ENCODE measurements at regions not wholly inside any gene's neighbourhood (a gene's known extent, or its start where the extent isn't known, plus 50 kb on each side); places are given as distances from the start of the nearest gene placed in this dataset.

GRCh38 chr21:28821276-28822122, 171.2 kb downstream of the LTN1 start:
- 0 out of 2 replicates have a peak, but pooled peaks cover 3% of the 10 kb centered on the region for H3K4me1 ChIP-seq (ENCODE audit: insufficient read depth)
- H3K27ac ChIP-seq (ENCODE audit: low read depth), result no peak overlapping the region
- H3K27me3 ChIP-seq (ENCODE audit: insufficient read depth), result no peaks in the 10 kb centered on the region
- no peak for TF ChIP-seq NANOG (IDR thresholded peaks at IDR 0.05; ENCODE audit: borderline replicate concordance)
- no peak for TF ChIP-seq JUNB (IDR thresholded peaks at IDR 0.05; ENCODE audit: unreplicated experiment)
- TF ChIP-seq ZNF331 (CRISPR knock-in tag; IDR thresholded peaks at IDR 0.05; ENCODE audit: low read depth), result no peak
- H3K27ac Mint-ChIP-seq, result no peak overlapping the region
- no peak overlapping the region for H3K4me3 Mint-ChIP-seq
- DNase-seq (ENCODE audit: low spot score) (no peak), ATAC-seq (no peak)
- H3K9me3 Mint-ChIP-seq, result no peaks in the 10 kb centered on the region
- H3K27me3 Mint-ChIP-seq (ENCODE audit: insufficient read depth, low read depth, poor library complexity), result no peaks in the 10 kb centered on the region
- no peaks in the 10 kb centered on the region for H3K79me2 ChIP-seq (replicated peaks; ENCODE audit: insufficient read depth)
- H3K9me2 ChIP-seq (ENCODE audit: insufficient read depth), result no peaks in the 10 kb centered on the region
- H4K20me1 ChIP-seq (replicated peaks; ENCODE audit: insufficient read depth), result no peaks in the 10 kb centered on the region
- H3K36me3 ChIP-seq (ENCODE audit: insufficient read depth), result no peaks in the 10 kb centered on the region
- H3K4me3 ChIP-seq, result no peak overlapping the region
- no peaks in the 10 kb centered on the region for H3K36me3 Mint-ChIP-seq (ENCODE audit: low read depth)
- no peaks in the 10 kb centered on the region for H3F3A ChIP-seq (replicated peaks; ENCODE audit: low read depth)
- no peaks in the 10 kb centered on the region; the same call in 2 of the 3 replicates for H3K4me1 Mint-ChIP-seq
- H2AFZ ChIP-seq, result no peak overlapping the region
- H3K4me2 ChIP-seq, result no peak overlapping the region

- ATAC-seq, result no peak
- Mint-ChIP-seq H3K36me3 (ENCODE audit: low read depth) (no peaks in the 10 kb centered on the region), H3K27ac (no peak overlapping the region)
- TF ChIP-seq ZNF462 (CRISPR knock-in tag; IDR thresholded peaks at IDR 0.05), result no peak
- no peak for TF ChIP-seq EZH2 (IDR thresholded peaks at IDR 0.05; ENCODE audit: low read depth, unreplicated experiment)
- no peak for TF ChIP-seq EZH2phosphoT487 (IDR thresholded peaks at IDR 0.05; ENCODE audit: unreplicated experiment)
- no peak for TF ChIP-seq STAT1 (IDR thresholded peaks at IDR 0.05; ENCODE audit: unreplicated experiment)
- TF ChIP-seq POLR2AphosphoS5 (IDR thresholded peaks at IDR 0.05; ENCODE audit: low read depth), result no peak
- no peak for TF ChIP-seq CREB1 (CRISPR knock-in tag; IDR thresholded peaks at IDR 0.05; ENCODE audit: low read depth)
- no peak for TF ChIP-seq ETS1 (IDR thresholded peaks at IDR 0.05)
- no peak for TF ChIP-seq JUNB (IDR thresholded peaks at IDR 0.05; ENCODE audit: unreplicated experiment)
- TF ChIP-seq ZNF331 (CRISPR knock-in tag; IDR thresholded peaks at IDR 0.05; ENCODE audit: low read depth), result no peak
- no peak for TF ChIP-seq NANOG (IDR thresholded peaks at IDR 0.05; ENCODE audit: borderline replicate concordance)
- TF ChIP-seq ZNF114 (CRISPR knock-in tag; IDR thresholded peaks at IDR 0.05), result no peak
Measured at GRCh38 chr21:28818663-28819278, 173.9 kb downstream of the LTN1 start.

More at GRCh38 chr21:28818663-28819278, 173.9 kb downstream of the LTN1 start:
- Histone ChIP-seq H3K27me3 (ENCODE audit: insufficient read depth) (no peaks in the 10 kb centered on the region), H3K4me1 (ENCODE audit: insufficient read depth) (0 out of 2 replicates have a peak, but pooled peaks cover 3% of the 10 kb centered on the region), H3K36me3 (ENCODE audit: insufficient read depth) (no peaks in the 10 kb centered on the region), H3K9me2 (ENCODE audit: insufficient read depth) (no peaks in the 10 kb centered on the region), H3F3A (replicated peaks; ENCODE audit: low read depth) (no peaks in the 10 kb centered on the region), H4K20me1 (replicated peaks; ENCODE audit: insufficient read depth) (no peaks in the 10 kb centered on the region), H3K79me2 (replicated peaks; ENCODE audit: insufficient read depth) (no peaks in the 10 kb centered on the region), H3K4me3 (no peak overlapping the region), H3K4me2 (no peak overlapping the region), H2AFZ (no peak overlapping the region), H3K27ac (ENCODE audit: low read depth) (no peak overlapping the region)
- no peak for DNase-seq (ENCODE audit: low spot score)
- Mint-ChIP-seq H3K27me3 (ENCODE audit: insufficient read depth, low read depth, poor library complexity) (no peaks in the 10 kb centered on the region), H3K9me3 (no peaks in the 10 kb centered on the region), H3K4me3 (no peak overlapping the region), H3K4me1 (no peaks in the 10 kb centered on the region; the same call in 2 of the 3 replicates)

All from GM23338 (cell line).